ENCODE measurements at regions not wholly inside any gene's neighbourhood (a gene's known extent, or its start where the extent isn't known, plus 50 kb on each side); places are given as distances from the start of the nearest gene placed in this dataset.
"Not testable (repeated sequence)": the region's sequence is repeated elsewhere in the genome, so short reads cannot be mapped to it uniquely, and the experiment has no call there.

DNA sequence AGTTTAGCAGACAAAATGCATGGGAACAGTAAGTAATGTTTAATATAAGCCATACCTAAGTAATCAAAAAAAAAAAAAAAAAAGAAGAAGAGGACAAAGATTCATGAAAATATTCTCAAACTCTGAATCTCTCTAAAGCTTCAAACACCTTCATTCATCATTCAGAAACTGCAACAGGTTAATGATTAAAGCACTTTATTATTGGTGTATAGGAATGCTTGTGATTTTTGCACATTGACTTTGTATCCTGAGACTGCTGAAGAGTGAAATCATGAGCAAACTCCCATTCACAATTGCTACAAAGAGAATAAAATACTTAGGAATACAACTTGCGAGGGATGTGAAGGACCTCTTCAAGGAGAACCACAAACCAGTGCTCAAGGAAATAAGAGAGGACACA lies 278.4 kb upstream of the DCN start:
- H3K4me3 Mint-ChIP-seq (ENCODE audit: unreplicated experiment), result no peak overlapping the region
- TF ChIP-seq, protein P1, sequence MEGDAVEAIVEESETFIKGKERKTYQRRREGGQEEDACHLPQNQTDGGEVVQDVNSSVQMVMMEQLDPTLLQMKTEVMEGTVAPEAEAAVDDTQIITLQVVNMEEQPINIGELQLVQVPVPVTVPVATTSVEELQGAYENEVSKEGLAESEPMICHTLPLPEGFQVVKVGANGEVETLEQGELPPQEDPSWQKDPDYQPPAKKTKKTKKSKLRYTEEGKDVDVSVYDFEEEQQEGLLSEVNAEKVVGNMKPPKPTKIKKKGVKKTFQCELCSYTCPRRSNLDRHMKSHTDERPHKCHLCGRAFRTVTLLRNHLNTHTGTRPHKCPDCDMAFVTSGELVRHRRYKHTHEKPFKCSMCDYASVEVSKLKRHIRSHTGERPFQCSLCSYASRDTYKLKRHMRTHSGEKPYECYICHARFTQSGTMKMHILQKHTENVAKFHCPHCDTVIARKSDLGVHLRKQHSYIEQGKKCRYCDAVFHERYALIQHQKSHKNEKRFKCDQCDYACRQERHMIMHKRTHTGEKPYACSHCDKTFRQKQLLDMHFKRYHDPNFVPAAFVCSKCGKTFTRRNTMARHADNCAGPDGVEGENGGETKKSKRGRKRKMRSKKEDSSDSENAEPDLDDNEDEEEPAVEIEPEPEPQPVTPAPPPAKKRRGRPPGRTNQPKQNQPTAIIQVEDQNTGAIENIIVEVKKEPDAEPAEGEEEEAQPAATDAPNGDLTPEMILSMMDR (IDR thresholded peaks at IDR 0.05), result no peak
- peaks cover 6% of the 10 kb centered on the region for H3K9me3 Mint-ChIP-seq (ENCODE audit: low read depth)
- H3K27me3 Mint-ChIP-seq (ENCODE audit: low read depth), result no peaks in the 10 kb centered on the region
- no peaks in the 10 kb centered on the region for H3K4me1 Mint-ChIP-seq (ENCODE audit: low read depth)
- peaks cover 1% of the 10 kb centered on the region for H3K36me3 Mint-ChIP-seq (ENCODE audit: low read depth)
- no peak overlapping the region for H3K27ac Mint-ChIP-seq (ENCODE audit: unreplicated experiment)
- no peak for DNase-seq (ENCODE audit: low spot score)

DNA sequence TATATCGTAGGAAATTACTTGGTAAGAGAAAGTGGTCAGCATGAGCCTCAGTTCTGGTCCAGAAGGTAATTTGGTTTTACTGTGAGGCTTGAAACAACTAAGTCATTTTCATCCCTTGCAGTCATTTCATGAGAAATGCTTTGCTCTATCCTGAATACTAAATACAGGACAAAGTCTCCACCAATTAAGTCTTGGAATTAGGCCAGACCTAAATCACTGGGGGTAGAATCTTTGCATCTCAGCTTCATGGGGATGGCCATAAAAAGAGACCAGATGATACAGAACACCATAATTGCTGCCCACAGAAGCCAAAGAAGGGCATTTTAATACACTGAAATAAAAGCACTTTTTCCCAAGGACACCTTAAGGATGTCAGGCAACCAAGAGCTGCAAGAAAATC lies 277.9 kb upstream of the DCN start:
- peaks cover 3% of the 10 kb centered on the region for H3K9me3 Mint-ChIP-seq (ENCODE audit: low read depth)
- no peaks in the 10 kb centered on the region for H3K36me3 Mint-ChIP-seq (ENCODE audit: low read depth)
- no peak overlapping the region for H3K27ac Mint-ChIP-seq (ENCODE audit: unreplicated experiment)
- no peaks in the 10 kb centered on the region for H3K4me1 Mint-ChIP-seq (ENCODE audit: low read depth)
- TF ChIP-seq, protein P1 (IDR thresholded peaks at IDR 0.05), result no peak
- no peaks in the 10 kb centered on the region for H3K27me3 Mint-ChIP-seq (ENCODE audit: low read depth)
- DNase-seq (ENCODE audit: low spot score), result no peak
- H3K4me3 Mint-ChIP-seq (ENCODE audit: unreplicated experiment), result no peak overlapping the region

DNA sequence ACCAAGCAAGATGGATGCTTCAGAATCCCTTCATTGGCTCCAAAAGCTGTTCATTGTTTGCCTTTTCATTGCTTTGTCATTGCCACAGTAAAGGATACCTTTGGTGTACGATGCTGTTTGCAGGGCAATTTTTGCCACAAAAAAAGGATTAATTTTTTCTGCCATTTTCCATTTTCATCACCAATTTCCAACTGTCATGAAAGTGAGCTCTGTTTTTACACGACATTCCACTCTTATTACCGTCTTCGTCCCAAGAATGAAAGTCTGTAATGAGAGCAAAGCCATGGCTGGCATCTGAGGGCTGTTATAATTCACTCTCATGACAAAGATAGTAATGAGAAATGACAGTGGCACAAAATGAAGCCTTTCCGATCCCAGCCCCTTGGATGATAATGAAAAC lies 272.7 kb upstream of the DCN start:
- Mint-ChIP-seq H3K9me3 (ENCODE audit: low read depth) (peaks cover 9% of the 10 kb centered on the region), H3K27me3 (ENCODE audit: low read depth) (no peaks in the 10 kb centered on the region), H3K4me3 (ENCODE audit: unreplicated experiment) (no peak overlapping the region), H3K4me1 (ENCODE audit: low read depth) (no peaks in the 10 kb centered on the region), H3K36me3 (ENCODE audit: low read depth) (no peaks in the 10 kb centered on the region), H3K27ac (ENCODE audit: unreplicated experiment) (no peak overlapping the region)
- DNase-seq (ENCODE audit: low spot score), result no peak
- TF ChIP-seq, protein P1 (IDR thresholded peaks at IDR 0.05), result no peak

DNA sequence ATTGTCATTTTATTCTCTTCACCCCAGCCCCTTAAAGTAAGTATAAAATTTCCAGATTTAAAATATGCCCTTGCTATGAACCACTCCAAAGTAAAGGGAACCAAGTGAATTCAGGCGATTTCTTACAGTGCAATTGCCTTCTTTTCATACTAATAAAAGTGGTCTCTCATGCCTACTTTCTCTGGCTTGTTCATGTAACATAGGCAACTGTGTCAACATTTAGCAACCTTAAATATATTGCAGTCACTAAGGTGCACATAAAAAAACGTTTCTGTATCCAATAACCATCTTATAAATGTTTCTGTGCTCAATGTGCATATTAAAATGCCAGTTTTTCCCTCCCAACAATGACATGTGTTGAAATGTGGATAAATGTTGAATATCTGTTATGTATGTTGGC lies 271.6 kb upstream of the DCN start:
- no peak for DNase-seq (ENCODE audit: low spot score)
- no peaks in the 10 kb centered on the region for H3K4me1 Mint-ChIP-seq (ENCODE audit: low read depth)
- H3K9me3 Mint-ChIP-seq (ENCODE audit: low read depth), result peaks cover 13% of the 10 kb centered on the region
- H3K27me3 Mint-ChIP-seq (ENCODE audit: low read depth), result no peaks in the 10 kb centered on the region
- H3K27ac Mint-ChIP-seq (ENCODE audit: unreplicated experiment), result no peak overlapping the region
- TF ChIP-seq, protein P1 (IDR thresholded peaks at IDR 0.05), result no peak
- H3K4me3 Mint-ChIP-seq (ENCODE audit: unreplicated experiment), result no peak overlapping the region
- H3K36me3 Mint-ChIP-seq (ENCODE audit: low read depth), result no peaks in the 10 kb centered on the region

DNA sequence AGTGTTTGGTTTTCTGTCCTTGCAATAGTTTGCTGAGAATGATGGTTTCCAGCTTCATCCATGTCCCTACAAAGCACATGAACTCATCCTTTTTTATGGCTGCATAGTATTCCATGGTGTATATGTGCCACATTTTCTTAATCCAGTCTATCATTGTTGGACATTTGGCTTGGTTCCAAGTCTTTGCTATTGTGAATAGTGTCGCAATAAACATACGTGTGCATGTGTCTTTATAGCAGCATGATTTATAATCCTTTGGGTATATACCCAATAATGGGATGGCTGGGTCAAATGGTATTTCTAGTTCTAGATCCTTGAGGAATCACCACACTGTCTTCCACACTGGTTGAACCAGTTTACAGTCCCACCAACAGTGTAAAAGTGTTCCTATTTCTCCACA lies 269.8 kb upstream of the DCN start:
- H3K9me3 Mint-ChIP-seq (ENCODE audit: low read depth), result peaks cover 16% of the 10 kb centered on the region
- H3K36me3 Mint-ChIP-seq (ENCODE audit: low read depth); H3K27me3 Mint-ChIP-seq (ENCODE audit: low read depth); H3K4me1 Mint-ChIP-seq (ENCODE audit: low read depth); H3K4me3 Mint-ChIP-seq (ENCODE audit: unreplicated experiment); DNase-seq (ENCODE audit: low spot score); H3K27ac Mint-ChIP-seq (ENCODE audit: unreplicated experiment): not testable (repeated sequence)

DNA sequence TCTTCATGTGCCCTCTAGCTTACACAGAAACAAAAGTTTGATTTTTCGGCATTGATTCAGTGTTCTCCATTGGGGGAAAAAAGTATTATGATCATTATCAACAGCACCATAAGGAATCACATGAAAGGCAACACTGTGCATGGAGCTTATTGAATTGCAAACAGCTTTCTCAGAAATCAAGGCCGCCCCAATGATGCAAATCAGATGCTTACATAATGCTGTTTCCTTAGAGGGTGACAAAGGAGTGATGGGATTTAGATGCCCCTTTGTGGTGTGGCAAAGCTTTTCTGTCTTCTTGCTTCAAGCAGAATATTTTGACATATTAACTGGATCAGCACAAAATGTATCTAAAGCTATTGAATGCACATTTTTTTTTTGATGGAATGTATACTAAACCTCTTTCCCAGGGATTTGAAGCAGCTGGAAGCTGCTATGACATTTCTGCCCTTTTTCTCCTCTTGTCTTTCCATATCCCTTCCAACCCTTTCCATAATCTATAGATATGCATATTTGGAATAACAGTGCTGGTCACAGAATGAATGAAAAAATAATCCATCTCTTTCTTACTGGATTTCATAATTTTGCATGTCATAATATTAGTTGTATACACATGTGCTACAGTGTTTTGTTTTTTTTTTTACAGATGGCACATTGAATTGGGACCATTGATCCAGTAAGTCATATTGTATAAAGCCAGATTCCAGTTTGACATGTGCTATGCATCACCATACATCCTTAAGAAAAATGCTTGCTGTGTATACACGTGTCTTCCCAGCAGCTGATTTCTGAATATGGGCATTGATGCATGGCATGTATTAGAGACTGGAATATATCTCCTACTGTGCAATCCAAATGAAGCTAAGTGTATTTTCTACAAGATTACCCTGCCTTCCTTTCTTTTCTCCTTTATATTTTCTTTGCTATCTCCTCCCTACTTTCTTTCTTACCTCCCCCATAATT lies 259.7 kb upstream of the DCN start:
- Mint-ChIP-seq H3K4me3 (ENCODE audit: unreplicated experiment) (no peak overlapping the region), H3K4me1 (ENCODE audit: low read depth) (no peaks in the 10 kb centered on the region), H3K27ac (ENCODE audit: unreplicated experiment) (no peak overlapping the region), H3K9me3 (ENCODE audit: low read depth) (peaks cover 5% of the 10 kb centered on the region), H3K36me3 (ENCODE audit: low read depth) (no peaks in the 10 kb centered on the region), H3K27me3 (ENCODE audit: low read depth) (no peaks in the 10 kb centered on the region)
- DNase-seq (ENCODE audit: low spot score), result no peak
- TF ChIP-seq, protein P1 (IDR thresholded peaks at IDR 0.05), result no peak
